A673 (cell line): ENCODE measurements at regions not wholly inside any gene's neighbourhood (a gene's known extent, or its start where the extent isn't known, plus 50 kb on each side); places are given as distances from the start of the nearest gene placed in this dataset.

Experiments used
- BruUV-seq: library from RNA; stranded (reverse); fragments of 400-500 nt; replicated peaks from 2 replicates; lab custom pipeline; 2021; lab: Mats Ljungman, UMichigan
- CTCF ChIA-PET: fragments of 300-600 bp; sonication (Branson Sonifier 250); formaldehyde crosslinking; loops from one replicate; lab custom pipeline; 2022; ENCODE audit warnings: antibody characterized with exemption; lab: Charles Lee
- POLR2A ChIA-PET: fragments of 300-600 bp; sonication (Branson Sonifier 250); formaldehyde crosslinking; loops from one replicate; lab custom pipeline; 2022; ENCODE audit warnings: antibody characterized with exemption; ENCODE audit not compliant: low non-redundant PET; lab: Charles Lee
- DNase-seq: peaks from one replicate; pipeline ENCODE4 v3.0.0-alpha.2; 2015; ENCODE audit warnings: low spot score
- H3K27ac ChIP-seq: fragments of 200-600 bp; sonication (generic); 2 replicates; pipeline ENCODE4 v1.5.1; 2016; ENCODE audit warnings: mixed run types, low read depth, mild to moderate bottlenecking, mixed read lengths, antibody characterized with exemption, low read length; ENCODE audit not compliant: poor library complexity, severe bottlenecking
- H3K27me3 ChIP-seq: fragments of 200-600 bp; sonication (generic); replicated peaks from 2 replicates; pipeline ENCODE4 v1.6.1; 2017; ENCODE audit warnings: mixed run types, low read depth, mild to moderate bottlenecking, mixed read lengths, antibody characterized with exemption, low read length; ENCODE audit not compliant: insufficient read depth, poor library complexity
- H3K36me3 ChIP-seq: fragments of 200-600 bp; sonication (generic); 2 replicates; pipeline ENCODE4 v1.6.1; 2016; ENCODE audit warnings: mixed run types, mild to moderate bottlenecking, mixed read lengths, antibody characterized with exemption, low read length; ENCODE audit not compliant: insufficient read depth, poor library complexity, severe bottlenecking
- H3K4me1 ChIP-seq: fragments of 200-600 bp; sonication (generic); 2 replicates; pipeline ENCODE4 v1.6.1; 2017; ENCODE audit warnings: mixed run types, mild to moderate bottlenecking, mixed read lengths, antibody characterized with exemption, low read length; ENCODE audit not compliant: insufficient read depth, poor library complexity, severe bottlenecking
- H3K4me3 ChIP-seq: fragments of 200-600 bp; sonication (generic); 2 replicates; pipeline ENCODE4 v1.5.1; 2016; ENCODE audit warnings: low read depth, mixed run types, mild to moderate bottlenecking, mixed read lengths, low read length; ENCODE audit not compliant: poor library complexity, severe bottlenecking
- H3K9me3 ChIP-seq: fragments of 200-600 bp; sonication (generic); 2 replicates; pipeline ENCODE4 v1.6.1; 2016; ENCODE audit warnings: mixed run types, low read depth, mild to moderate bottlenecking, mixed read lengths, antibody characterized with exemption, low read length; ENCODE audit not compliant: poor library complexity, severe bottlenecking
- CTCF ChIP-seq: fragments of 300-800, 200-600 bp; sonication (generic); conservative IDR thresholded peaks from 2 replicates; pipeline ENCODE4 v1.5.1; 2017; ENCODE audit warnings: low read depth, mild to moderate bottlenecking, antibody characterized with exemption, low read length, moderate library complexity, mixed read lengths
- EZH2 ChIP-seq: fragments of 200-600 bp; sonication (generic); IDR thresholded peaks from 2 replicates; pipeline ENCODE4 v1.6.1; 2017; ENCODE audit warnings: borderline replicate concordance, low read depth, mild to moderate bottlenecking, mixed read lengths, antibody characterized with exemption, low read length; ENCODE audit not compliant: poor library complexity, severe bottlenecking
- intact Hi-C: fragments of 100-400 bp; cut with micrococcal nuclease; formaldehyde crosslinking; loops from one replicate; pipeline ENCODE4 v1.10.0; 2022; ENCODE audit not compliant: unreplicated experiment

GRCh38 chr7:21030237-21030871 lies 243.7 kb upstream of the SP8 start:
- Histone ChIP-seq H3K4me3 (no peak overlapping the region), H3K27ac (no peak overlapping the region), H3K27me3 (peaks cover 51% of the 10 kb centered on the region), H3K4me1 (no peaks in the 10 kb centered on the region), H3K36me3 (no peaks in the 10 kb centered on the region), H3K9me3 (no peaks in the 10 kb centered on the region)
- ChIA-PET POLR2A (no interaction called here), CTCF (no interaction called here)
- no TSS peak for BruUV-seq
- TF ChIP-seq EZH2 (no peak), CTCF (no peak)
- intact Hi-C loops, result no loop called here
- DNase-seq, result no peak

GRCh38 chr7:21041252-21041651 lies 254.6 kb upstream of the SP8 start:
- POLR2A ChIA-PET, result no interaction called here
- no peaks in the 10 kb centered on the region for H3K9me3 ChIP-seq
- intact Hi-C loops, result no loop called here
- CTCF ChIA-PET, result no interaction called here
- no peaks in the 10 kb centered on the region for H3K4me1 ChIP-seq
- no TSS peak for BruUV-seq
- no peak overlapping the region for H3K4me3 ChIP-seq
- peaks cover 42% of the 10 kb centered on the region for H3K27me3 ChIP-seq
- no peak overlapping the region for H3K27ac ChIP-seq
- no peak for DNase-seq
- no peaks in the 10 kb centered on the region for H3K36me3 ChIP-seq
- no peak for TF ChIP-seq CTCF
- TF ChIP-seq EZH2, result no peak

GRCh38 chr7:21041666-21042065 lies 255.0 kb upstream of the SP8 start:
- BruUV-seq, result no TSS peak
- no peak overlapping the region for H3K27ac ChIP-seq
- no peaks in the 10 kb centered on the region for H3K36me3 ChIP-seq
- H3K4me1 ChIP-seq, result no peaks in the 10 kb centered on the region
- ChIA-PET CTCF (no interaction called here), POLR2A (no interaction called here)
- intact Hi-C loops, result no loop called here
- no peaks in the 10 kb centered on the region for H3K9me3 ChIP-seq
- peaks cover 46% of the 10 kb centered on the region for H3K27me3 ChIP-seq
- TF ChIP-seq CTCF (no peak), EZH2 (no peak)
- H3K4me3 ChIP-seq, result no peak overlapping the region
- no peak for DNase-seq
